PFSK-1 (cell line): ENCODE measurements at regions not wholly inside any gene's neighbourhood (a gene's known extent, or its start where the extent isn't known, plus 50 kb on each side); places are given as distances from the start of the nearest gene placed in this dataset.

Experiments used
- POLR2AphosphoS5 ChIP-seq: IDR thresholded peaks from 2 replicates; pipeline ENCODE4 v1.6.1; 2012; ENCODE audit warnings: low read depth, mild to moderate bottlenecking, control low read depth, low read length, moderate library complexity
- REST ChIP-seq, 2 experiments: IDR thresholded peaks; 2 replicates each; pipeline versions ENCODE4 v1.6.1 to v1.8.0; 2011 to 2012; ENCODE audit warnings: low read depth in 2 of 2, low read length in 2 of 2, control low read depth in 1 of 2, inconsistent platforms in 1 of 2, mild to moderate bottlenecking in 1 of 2, moderate library complexity in 1 of 2; ENCODE audit not compliant: insufficient read depth in 1 of 2
- SIN3A ChIP-seq: IDR thresholded peaks from 2 replicates; pipeline ENCODE4 v1.6.1; 2012; ENCODE audit warnings: mild to moderate bottlenecking, low read length, moderate library complexity, borderline replicate concordance; ENCODE audit not compliant: insufficient read depth
- TAF1 ChIP-seq: IDR thresholded peaks from 2 replicates; pipeline ENCODE4 v1.6.1; 2012; ENCODE audit warnings: low read length, control low read depth, borderline replicate concordance; ENCODE audit not compliant: insufficient read depth

- TF ChIP-seq POLR2AphosphoS5: no peak
- TF ChIP-seq REST (IDR thresholded peaks at IDR 0.05; ENCODE audit: insufficient read depth in 1 of 2, low read depth in 2 of 2, low read length in 2 of 2): no peak
- TF ChIP-seq TAF1: no peak
- TF ChIP-seq SIN3A: no peak
Observed at GRCh38 chr5:26641492-26641891, 396.9 kb downstream of the CDH9 start.
